NCI-H146 treated with DMSO at 0.1 percent for 48 hours (cell line): ENCODE measurements at regions not wholly inside any gene's neighbourhood (a gene's known extent, or its start where the extent isn't known, plus 50 kb on each side); places are given as distances from the start of the nearest gene placed in this dataset.
"Not testable (repeated sequence)": the region's sequence is repeated elsewhere in the genome, so short reads cannot be mapped to it uniquely, and the experiment has no call there.

Source experiments
- DNase-seq: peaks from one replicate; lab custom pipeline; 2025; ENCODE audit not compliant: unreplicated experiment; lab: John Stamatoyannopoulos, UW

- no peak for DNase-seq
These were observed 83.6 kb upstream of the DLX6 start for GRCh38 chr7:96921771-96922170.

- not testable (repeated sequence) for DNase-seq
These were observed 82.0 kb upstream of the DLX6 start for GRCh38 chr7:96923345-96923744.

DNA sequence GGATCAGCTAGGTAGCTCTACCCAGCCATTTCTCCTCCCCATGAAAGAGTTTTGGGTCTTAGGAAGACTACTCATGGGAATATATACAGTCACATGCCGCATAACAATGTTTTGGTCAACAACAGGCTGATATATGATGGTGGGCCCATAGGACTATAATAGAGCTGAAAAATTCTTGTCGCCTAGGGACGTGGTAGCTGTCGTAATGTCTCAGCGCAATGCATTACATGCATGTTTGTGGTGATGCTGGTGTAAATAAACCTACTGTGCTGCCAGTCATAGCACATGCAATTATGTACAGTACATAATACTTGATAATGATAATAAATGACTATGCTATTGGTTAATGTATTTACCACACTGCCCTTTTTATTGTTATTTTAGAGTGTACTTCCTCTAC lies 78.2 kb upstream of the DLX6 start:
- no peak for DNase-seq

DNA sequence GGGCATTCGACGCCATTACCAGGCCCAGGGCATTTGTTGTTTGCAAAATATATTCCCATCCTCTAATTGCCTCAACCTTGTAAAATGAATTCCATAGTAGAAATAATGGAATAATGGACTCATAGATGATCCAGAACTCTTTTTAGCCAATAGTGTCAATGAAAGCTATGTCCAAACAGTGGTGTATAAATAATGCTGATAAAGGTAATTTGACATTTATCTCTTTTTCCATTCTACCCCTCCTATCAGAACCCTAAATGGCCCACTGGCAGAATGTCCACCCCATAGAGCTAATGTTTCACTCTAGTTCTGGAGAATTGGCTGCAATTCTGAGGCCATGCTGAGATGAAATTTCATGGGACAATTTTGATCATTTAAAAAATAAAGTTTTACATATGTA lies 76.4 kb upstream of the DLX6 start:
- DNase-seq, result no peak

GRCh38 chr7:96931891-96932290 lies 73.5 kb upstream of the DLX6 start:
- no peak for DNase-seq

DNA sequence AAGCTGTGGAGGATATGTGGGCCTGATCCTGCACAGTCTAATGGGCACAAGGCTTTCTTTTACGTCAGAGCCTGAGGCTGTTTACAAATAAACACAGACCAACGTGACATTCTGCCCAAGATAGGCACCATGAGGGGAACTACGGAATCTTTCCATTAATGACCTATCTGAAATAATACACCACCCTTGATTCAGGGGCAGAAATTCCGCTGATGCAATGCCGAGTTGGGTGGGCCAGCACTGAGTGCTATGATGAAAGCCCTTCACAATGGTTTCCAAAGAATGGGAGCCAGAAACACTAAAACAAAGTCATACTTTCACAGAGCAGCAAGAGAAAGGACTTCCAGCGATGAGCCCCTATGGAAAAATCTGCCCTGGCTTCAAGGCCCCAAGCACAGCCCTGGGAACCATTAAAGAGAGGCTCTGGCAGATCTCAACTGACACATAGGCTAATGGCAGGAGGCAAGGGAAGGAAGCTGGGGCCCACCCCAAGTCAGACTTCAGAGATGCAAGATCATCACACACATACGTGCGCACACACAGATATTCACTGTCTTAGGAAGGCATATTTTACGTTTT lies 72.2 kb upstream of the DLX6 start:
- no peak for DNase-seq

DNA sequence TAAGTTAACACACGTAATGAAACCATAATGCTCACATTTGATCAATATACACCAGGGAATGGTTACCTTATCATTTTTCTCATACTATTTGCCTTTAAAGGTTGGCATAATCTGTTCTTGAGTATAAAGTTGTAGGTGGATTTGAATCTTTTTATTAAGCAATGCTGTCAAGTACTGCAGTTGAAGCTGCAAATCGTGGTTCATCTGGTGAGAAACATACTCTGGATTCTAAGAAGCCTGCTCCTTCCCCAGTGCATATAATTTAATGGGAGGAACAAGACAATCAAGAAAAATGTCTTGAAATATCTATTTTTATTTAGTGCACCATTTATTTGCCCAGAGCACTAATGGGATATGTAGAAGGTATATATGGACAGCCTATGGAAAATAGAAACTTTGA lies 68.7 kb upstream of the DLX6 start:
- no peak for DNase-seq

DNA sequence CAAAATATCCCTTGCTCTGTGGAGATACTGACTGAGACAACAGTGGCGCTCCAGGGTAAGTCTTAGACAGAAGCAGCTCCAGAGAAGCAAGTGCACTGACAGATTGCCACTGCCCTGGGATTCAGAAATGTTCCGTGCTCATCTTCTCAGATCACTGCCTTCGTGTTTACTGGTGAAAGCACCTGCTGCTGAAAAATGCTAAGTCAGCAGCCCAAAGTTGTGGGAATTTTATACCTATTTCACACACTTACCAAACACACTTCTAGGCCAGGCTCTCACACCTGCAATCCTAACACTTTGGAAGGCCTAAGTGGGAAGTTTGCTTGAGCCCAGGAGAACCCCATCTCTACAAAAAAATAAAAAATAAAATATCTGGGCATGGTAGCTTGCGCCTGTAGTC lies 63.2 kb upstream of the DLX6 start:
- DNase-seq, result no peak

- no peak for DNase-seq
These were observed 55.6 kb upstream of the DLX6 start for GRCh38 chr7:96949766-96950165.

DNA sequence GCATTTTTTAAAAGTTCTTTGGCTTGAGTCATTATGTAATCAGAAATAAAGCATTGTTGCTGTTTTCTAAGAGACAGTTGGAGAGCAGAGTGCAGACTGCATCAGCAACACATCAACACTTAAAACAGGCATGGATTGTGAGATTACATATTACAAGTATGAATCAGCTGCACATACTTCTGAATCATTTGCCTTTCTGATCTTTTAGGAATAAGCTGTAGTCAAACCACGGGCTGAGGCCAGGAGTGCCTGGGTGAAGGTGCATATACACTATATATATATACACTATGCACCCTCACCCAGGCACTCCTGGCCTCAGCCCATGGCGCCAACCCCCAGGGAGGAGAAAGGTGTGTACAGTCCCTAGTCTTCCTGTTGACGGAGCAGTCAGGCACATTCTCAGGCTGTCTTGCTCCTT lies 52.4 kb upstream of the DLX6 start:
- no peak for DNase-seq

GRCh38 chr7:96953676-96954513 lies 51.5 kb upstream of the DLX6 start:
- no peak for DNase-seq
